ENCODE measurements at regions not wholly inside any gene's neighbourhood (a gene's known extent, or its start where the extent isn't known, plus 50 kb on each side); places are given as distances from the start of the nearest gene placed in this dataset.

- TF ChIP-seq POLR2A (IDR thresholded peaks at IDR 0.05) (no peak), CTCF (IDR thresholded peaks at IDR 0.05) (no peak)
These were observed 1109.2 kb upstream of the ALCAM start for GRCh38 chr3:104257486-104257885.
